Fibroblast of pulmonary artery (primary cell): ENCODE measurements at regions not wholly inside any gene's neighbourhood (a gene's known extent, or its start where the extent isn't known, plus 50 kb on each side); places are given as distances from the start of the nearest gene placed in this dataset.
"Not testable (repeated sequence)": the region's sequence is repeated elsewhere in the genome, so short reads cannot be mapped to it uniquely, and the experiment has no call there.

Source experiments
- DNase-seq: peaks from one replicate; pipeline ENCODE4 v3.0.0-alpha.2; 2010; ENCODE audit warnings: low read depth
- H3K4me3 ChIP-seq: replicated peaks from 2 replicates; pipeline ENCODE4 v1.5.1; 2011; ENCODE audit warnings: low read depth, mild to moderate bottlenecking, control low read depth, low read length, moderate library complexity
- CTCF ChIP-seq: IDR thresholded peaks from 2 replicates; pipeline ENCODE4 v1.5.1; 2011; ENCODE audit warnings: mild to moderate bottlenecking, control low read depth, low read length, inconsistent platforms; ENCODE audit errors: missing control alignments

DNA sequence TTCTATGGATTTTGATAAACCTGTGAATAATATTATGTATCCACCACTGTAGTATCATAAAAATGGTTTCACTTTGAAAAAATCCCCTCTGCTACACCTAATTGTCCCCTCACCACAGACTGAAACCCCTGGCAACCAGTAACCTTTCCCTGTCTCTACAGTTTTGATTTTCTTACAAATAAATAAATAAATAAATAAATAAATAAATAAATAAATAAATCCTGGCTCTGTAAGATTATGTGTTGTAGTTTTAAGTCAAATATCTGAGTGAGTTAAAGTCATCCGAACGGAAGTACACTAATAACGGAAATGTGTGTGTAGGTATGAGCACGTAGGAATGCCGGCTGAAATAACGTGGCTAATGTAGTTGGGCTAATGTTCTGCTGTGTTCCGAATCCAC lies 641.5 kb downstream of the GABRG1 start:
- H3K4me3 ChIP-seq: no peak overlapping the region
- no peak for DNase-seq
- no peak for TF ChIP-seq CTCF

DNA sequence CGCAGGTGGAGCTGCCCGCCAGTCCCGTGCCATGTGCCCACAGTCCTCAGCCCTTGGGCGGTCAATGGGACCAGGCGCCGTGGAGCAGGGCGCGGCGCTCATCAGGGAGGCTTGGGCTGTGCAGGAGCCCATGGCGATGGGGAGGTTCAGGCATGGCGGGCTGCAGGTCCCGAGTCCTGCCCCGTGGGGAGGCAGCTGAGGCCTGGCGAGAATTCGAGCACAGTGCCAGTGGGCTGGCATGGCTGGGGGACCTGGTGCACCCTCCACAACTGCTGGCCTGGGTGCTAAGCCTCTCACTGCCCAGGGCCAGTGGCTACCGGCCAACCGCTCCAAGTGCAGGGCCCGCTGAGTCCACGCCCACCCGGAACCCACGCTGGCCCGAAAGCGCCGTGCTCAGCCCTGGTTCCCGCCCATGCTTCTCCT lies 646.5 kb downstream of the GABRG1 start:
- H3K4me3 ChIP-seq: no peak overlapping the region
- TF ChIP-seq CTCF: no peak
- DNase-seq: no peak

DNA sequence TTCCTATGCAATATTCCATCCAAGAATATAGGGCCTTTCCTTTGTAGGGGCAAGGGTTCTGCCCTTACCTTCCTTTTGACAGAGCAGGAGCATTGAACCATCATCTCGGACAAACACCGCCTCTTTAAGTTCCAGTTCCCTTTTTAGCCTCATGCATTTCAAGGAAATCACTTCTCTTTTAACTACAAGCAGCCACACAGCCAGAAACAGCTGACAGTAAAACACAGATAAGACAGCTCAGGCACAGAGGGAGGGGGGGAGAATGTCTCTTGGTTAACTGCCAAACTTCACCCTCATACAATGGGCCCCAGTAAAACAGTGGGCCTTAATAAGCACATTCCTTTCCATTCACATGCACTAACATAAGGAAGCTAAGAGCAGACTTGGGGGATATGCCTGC lies 648.3 kb downstream of the GABRG1 start:
- no peak for TF ChIP-seq CTCF
- DNase-seq: no peak
- no peak overlapping the region for H3K4me3 ChIP-seq

DNA sequence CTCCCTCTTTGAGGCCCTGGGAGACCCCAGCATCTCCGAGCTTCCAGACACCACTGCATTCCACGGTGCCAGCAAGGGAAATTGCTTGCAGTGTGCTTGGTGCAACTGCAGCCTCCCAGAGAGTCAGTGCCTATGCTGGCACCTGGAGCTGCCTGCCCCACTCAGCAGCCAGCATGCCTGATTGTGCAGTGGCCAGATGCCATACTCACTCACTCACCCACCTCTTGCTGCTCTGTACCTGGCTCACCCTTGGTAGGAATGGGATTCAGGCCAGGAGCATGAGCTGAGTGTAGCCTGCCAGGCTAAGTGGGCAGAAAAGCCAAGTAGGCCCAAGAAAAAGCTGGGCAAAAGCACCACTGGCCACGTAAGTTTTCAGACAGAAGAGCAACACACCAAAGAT lies 651.4 kb downstream of the GABRG1 start:
- H3K4me3 ChIP-seq: no peak overlapping the region
- no peak for TF ChIP-seq CTCF
- DNase-seq: no peak

- no peak overlapping the region for H3K4me3 ChIP-seq
- no peak for TF ChIP-seq CTCF
Measured at GRCh38 chr4:45471335-45471734, 652.5 kb downstream of the GABRG1 start.

GRCh38 chr4:45467157-45467556 lies 656.7 kb downstream of the GABRG1 start:
- DNase-seq: no peak
- H3K4me3 ChIP-seq: no peak overlapping the region
- no peak for TF ChIP-seq CTCF

More at GRCh38 chr4:45471335-45471734, 652.5 kb downstream of the GABRG1 start:
- DNase-seq: no peak

DNA sequence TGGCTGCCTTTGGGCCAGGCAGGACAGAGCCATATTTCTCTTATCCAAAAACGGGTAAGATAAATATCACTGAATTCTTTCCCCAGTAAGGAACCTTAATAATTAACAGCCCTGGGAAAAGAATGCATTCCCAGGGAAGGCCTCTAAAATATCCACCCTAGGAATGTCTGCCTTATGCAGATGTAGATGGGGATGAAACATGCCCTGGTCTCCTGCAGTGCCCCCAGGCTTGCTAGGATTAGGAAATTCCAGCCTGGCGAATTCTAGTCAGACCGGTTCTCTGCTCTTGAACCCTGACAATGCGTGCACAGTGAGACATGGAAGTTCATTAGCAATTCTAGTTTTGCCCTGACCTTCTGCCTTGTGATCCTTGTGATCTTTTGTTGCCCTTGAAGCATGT lies 663.7 kb downstream of the GABRG1 start:
- H3K4me3 ChIP-seq, DNase-seq: not testable (repeated sequence)

- no peak overlapping the region for H3K4me3 ChIP-seq
- no peak for TF ChIP-seq CTCF
- no peak for DNase-seq
Measured at GRCh38 chr4:45455217-45455616, 668.6 kb downstream of the GABRG1 start.
